Ishikawa (cell line): ENCODE measurements at regions not wholly inside any gene's neighbourhood (a gene's known extent, or its start where the extent isn't known, plus 50 kb on each side); places are given as distances from the start of the nearest gene placed in this dataset.

Experiments used
- CEBPB ChIP-seq: IDR thresholded peaks from 2 replicates; pipeline ENCODE4 v1.6.1; 2012
- CREB1 ChIP-seq: IDR thresholded peaks from 2 replicates; pipeline ENCODE4 v1.6.1; 2012; ENCODE audit warnings: low read depth
- EGR1 ChIP-seq: IDR thresholded peaks from 2 replicates; pipeline ENCODE4 v1.6.1; 2012
- EP300 ChIP-seq: IDR thresholded peaks from 2 replicates; pipeline ENCODE4 v1.6.1; 2012; ENCODE audit warnings: borderline replicate concordance
- FOXM1 ChIP-seq: IDR thresholded peaks from 2 replicates; pipeline ENCODE4 v1.6.1; 2012; ENCODE audit warnings: low read depth, borderline replicate concordance
- MAX ChIP-seq: IDR thresholded peaks from 2 replicates; pipeline ENCODE4 v1.6.1; 2012
- NFIC ChIP-seq: IDR thresholded peaks from 2 replicates; pipeline ENCODE4 v1.6.1; 2012
- RAD21 ChIP-seq: IDR thresholded peaks from 2 replicates; pipeline ENCODE4 v1.6.1; 2012; ENCODE audit warnings: low read depth
- REST ChIP-seq: IDR thresholded peaks from 2 replicates; pipeline ENCODE4 v1.6.1; 2012; ENCODE audit warnings: low read depth, mild to moderate bottlenecking
- TAF1 ChIP-seq: IDR thresholded peaks from 2 replicates; pipeline ENCODE4 v1.6.1; 2012; ENCODE audit warnings: low read depth, mild to moderate bottlenecking
- TCF12 ChIP-seq: IDR thresholded peaks from 2 replicates; pipeline ENCODE4 v1.6.1; 2012; ENCODE audit warnings: low read depth
- TEAD4 ChIP-seq: IDR thresholded peaks from 2 replicates; pipeline ENCODE4 v1.6.1; 2012
- USF1 ChIP-seq: IDR thresholded peaks from 2 replicates; pipeline ENCODE4 v1.6.1; 2012
- YY1 ChIP-seq: IDR thresholded peaks from 2 replicates; pipeline ENCODE4 v1.6.1; 2012; ENCODE audit warnings: low read depth
- ZBTB7A ChIP-seq: IDR thresholded peaks from 2 replicates; pipeline ENCODE4 v1.6.1; 2012; ENCODE audit warnings: low read depth

GRCh38 chr3:87109465-87109864 is 117.6 kb upstream of the CHMP2B start:
- no peak for TF ChIP-seq YY1

- TF ChIP-seq RAD21 (no peak), CEBPB (no peak), EGR1 (no peak), YY1 (no peak), EP300 (no peak), TAF1 (no peak), NFIC (no peak)
These were observed 111.1 kb upstream of the VGLL3 start for GRCh38 chr3:87101861-87102625.

GRCh38 chr3:87090631-87091030 is 99.7 kb upstream of the VGLL3 start:
- TF ChIP-seq YY1 (no peak), TAF1 (no peak), ZBTB7A (no peak), TCF12 (no peak), RAD21 (no peak), EP300 (no peak), TEAD4 (no peak), REST (no peak), CEBPB (no peak), USF1 (no peak)

GRCh38 chr3:87088993-87089841 is 98.3 kb upstream of the VGLL3 start:
- no peak for TF ChIP-seq REST
- no peak for TF ChIP-seq TAF1
- TF ChIP-seq USF1, result no peak
- TF ChIP-seq TCF12, result no peak
- TF ChIP-seq CREB1, result no peak

- TF ChIP-seq ZBTB7A (no peak), REST (no peak), EP300 (no peak), CREB1 (no peak), FOXM1 (no peak), USF1 (no peak), TEAD4 (no peak), EGR1 (no peak), RAD21 (no peak), CEBPB (no peak), NFIC (no peak), MAX (no peak), TAF1 (no peak), TCF12 (no peak), YY1 (no peak)
These were observed 97.6 kb upstream of the VGLL3 start for GRCh38 chr3:87088430-87088992.
